Mesendoderm (in vitro differentiated cells): ENCODE measurements at regions not wholly inside any gene's neighbourhood (a gene's known extent, or its start where the extent isn't known, plus 50 kb on each side); places are given as distances from the start of the nearest gene placed in this dataset.

Source experiments
- DNase-seq: peaks from one replicate; pipeline ENCODE4 v3.0.0; 2013
- H2AK5ac ChIP-seq: 2 replicates; pipeline ENCODE4 v1.6.1; 2013; ENCODE audit warnings: low read length, inconsistent platforms
- H2BK120ac ChIP-seq: 2 replicates; pipeline ENCODE4 v1.6.1; 2013; ENCODE audit warnings: low read depth, mild to moderate bottlenecking, low read length, moderate library complexity, mixed read lengths
- H2BK15ac ChIP-seq: replicated peaks from 2 replicates; pipeline ENCODE4 v1.6.1; 2013; ENCODE audit warnings: low read depth, mild to moderate bottlenecking, moderate library complexity
- H2BK5ac ChIP-seq: 2 replicates; pipeline ENCODE4 v1.6.1; 2013; ENCODE audit warnings: low read length, inconsistent platforms
- H3K18ac ChIP-seq: 2 replicates; pipeline ENCODE4 v1.6.1; 2013; ENCODE audit warnings: mild to moderate bottlenecking, low read length, mixed read lengths
- H3K23ac ChIP-seq: one replicate; pipeline ENCODE4 v1.6.1; 2013; ENCODE audit warnings: low read length
- H3K27ac ChIP-seq: 2 replicates; pipeline ENCODE4 v1.5.1; 2013; ENCODE audit warnings: low read depth, mild to moderate bottlenecking, inconsistent platforms, low read length, moderate library complexity
- H3K27me3 ChIP-seq: 2 replicates; pipeline ENCODE4 v1.6.1; 2013; ENCODE audit warnings: low read length, control low read depth, mild to moderate bottlenecking, inconsistent platforms; ENCODE audit not compliant: insufficient read depth, poor library complexity
- H3K36me3 ChIP-seq: 2 replicates; pipeline ENCODE4 v1.6.1; 2013; ENCODE audit warnings: low read length, inconsistent platforms; ENCODE audit not compliant: control insufficient read depth, insufficient read depth
- H3K4ac ChIP-seq: one replicate; pipeline ENCODE4 v1.6.1; 2013; ENCODE audit warnings: low read depth, mild to moderate bottlenecking, low read length, moderate library complexity
- H3K4me1 ChIP-seq: 2 replicates; pipeline ENCODE4 v1.6.1; 2013; ENCODE audit warnings: low read depth, low read length, inconsistent platforms; ENCODE audit not compliant: control insufficient read depth
- H3K4me2 ChIP-seq: 2 replicates; pipeline ENCODE4 v1.6.1; 2013; ENCODE audit warnings: low read length
- H3K4me3 ChIP-seq: 2 replicates; pipeline ENCODE4 v1.5.1; 2013; ENCODE audit warnings: mild to moderate bottlenecking, low read length
- H3K56ac ChIP-seq: one replicate; pipeline ENCODE4 v1.6.1; 2013; ENCODE audit warnings: low read length
- H3K79me1 ChIP-seq: 2 replicates; pipeline ENCODE4 v1.6.1; 2013; ENCODE audit warnings: low read length, inconsistent platforms
- H3K79me2 ChIP-seq: 2 replicates; pipeline ENCODE4 v1.6.1; 2013; ENCODE audit warnings: mild to moderate bottlenecking, low read length; ENCODE audit not compliant: control insufficient read depth, insufficient read depth
- H3K9ac ChIP-seq: 2 replicates; pipeline ENCODE4 v1.6.1; 2013; ENCODE audit warnings: low read length, inconsistent platforms
- H4K5ac ChIP-seq: one replicate; pipeline ENCODE4 v1.6.1; 2013; ENCODE audit warnings: low read length
- H4K8ac ChIP-seq: one replicate; pipeline ENCODE4 v1.6.1; 2013; ENCODE audit warnings: low read depth, mild to moderate bottlenecking, control low read depth, low read length, moderate library complexity
- WGBS: extraction: QIAGEN DNeasy Blood & Tissue Kit; methylation state at CpG from one replicate; pipeline ENCODE4 v1.1.7; 2013; ENCODE audit warnings: low lambda C conversion rate, missing lambda C conversion rate; ENCODE audit not compliant: insufficient coverage; ENCODE audit errors: extremely low coverage; 5-methylcytosine and 5-hydroxymethylcytosine counted together

DNA sequence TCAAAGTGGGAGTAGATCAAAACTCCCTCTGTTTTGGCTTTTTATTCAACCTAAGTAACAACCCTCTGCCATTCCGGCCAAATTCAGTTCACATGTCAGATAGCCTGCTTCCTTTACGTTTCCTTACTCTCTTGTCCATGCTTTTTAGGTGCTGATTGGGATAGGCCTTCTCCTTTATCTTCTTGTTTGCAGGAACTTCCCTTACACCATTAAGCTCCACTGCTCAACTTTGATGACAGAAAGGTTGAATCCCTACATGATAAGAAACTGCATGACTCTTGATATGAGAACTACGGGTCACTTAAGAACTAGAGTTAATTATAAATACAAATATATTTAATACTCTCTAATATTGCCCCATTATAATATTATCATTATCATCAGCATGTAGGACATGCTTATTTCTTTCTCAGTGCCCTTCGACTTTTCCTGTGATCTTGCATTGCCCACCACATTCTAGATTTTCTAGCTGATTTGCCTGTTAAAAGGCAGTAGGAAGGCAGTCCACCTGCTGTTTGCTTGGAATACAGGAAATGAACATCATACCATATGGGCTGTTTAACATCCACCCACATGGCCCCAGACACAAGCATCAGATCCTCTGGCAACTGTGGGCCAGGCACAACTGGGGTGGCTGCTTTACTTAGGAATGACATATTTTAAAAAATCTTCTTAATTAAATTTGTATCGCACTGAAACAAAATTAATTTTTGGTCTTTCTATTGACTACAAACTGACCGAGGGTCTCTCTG is 59.7 kb upstream of the CCDC6 start:
- Histone ChIP-seq H3K36me3 (no peaks in the 10 kb centered on the region), H3K4me2 (no peak overlapping the region), H3K4me1 (peaks cover 6% of the 10 kb centered on the region), H2BK5ac (no peak overlapping the region), H3K27ac (no peak overlapping the region), H2AK5ac (no peak overlapping the region), H4K5ac (peak overlapping the region; percentile 56), H3K18ac (no peak overlapping the region), H3K4me3 (no peak overlapping the region), H3K79me2 (no peaks in the 10 kb centered on the region), H3K9ac (no peak overlapping the region), H3K4ac (no peak overlapping the region), H3K79me1 (no peaks in the 10 kb centered on the region), H3K23ac (no peak overlapping the region), H2BK120ac (no peak overlapping the region), H3K27me3 (no peaks in the 10 kb centered on the region), H3K56ac (peak overlapping the region; percentile 17), H2BK15ac (no peak overlapping the region), H4K8ac (no peak overlapping the region)
- DNase-seq, result peak; percentile 29
- no CpG with 5 or more reads among the region's 6 CpGs for WGBS

DNA sequence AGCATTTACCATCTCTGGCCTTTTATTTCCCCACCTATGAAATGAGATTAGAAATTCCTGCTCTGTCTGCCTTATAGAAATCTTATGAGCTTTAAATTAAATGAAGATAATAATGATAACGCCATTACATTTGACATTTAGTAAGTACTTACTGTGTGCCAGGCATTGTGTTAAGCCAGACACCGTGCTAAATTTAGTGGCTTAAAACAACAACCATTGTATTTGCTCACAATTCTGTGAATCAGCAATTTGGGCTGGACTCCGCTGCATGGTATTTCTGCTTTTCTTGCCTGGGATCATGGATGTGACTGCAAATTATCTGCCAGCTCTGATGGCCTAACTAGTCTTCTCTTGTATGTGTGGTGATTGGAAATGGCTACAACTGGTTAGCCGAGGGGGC is 56.4 kb upstream of the CCDC6 start:
- no peaks in the 10 kb centered on the region for H3K36me3 ChIP-seq
- H4K5ac ChIP-seq, result no peak overlapping the region
- H3K56ac ChIP-seq, result no peak overlapping the region
- peaks cover 6% of the 10 kb centered on the region for H3K4me1 ChIP-seq
- H3K79me1 ChIP-seq, result no peaks in the 10 kb centered on the region
- H2AK5ac ChIP-seq, result no peak overlapping the region
- WGBS, result no CpG with 5 or more reads among the region's 4 CpGs
- H2BK15ac ChIP-seq, result no peak overlapping the region
- H3K4me3 ChIP-seq, result no peak overlapping the region
- H2BK5ac ChIP-seq, result no peak overlapping the region
- H3K18ac ChIP-seq, result no peak overlapping the region
- no peak overlapping the region for H3K23ac ChIP-seq
- H3K4me2 ChIP-seq, result no peak overlapping the region
- H4K8ac ChIP-seq, result no peak overlapping the region
- H3K79me2 ChIP-seq, result no peaks in the 10 kb centered on the region
- no peak for DNase-seq
- no peak overlapping the region for H3K27ac ChIP-seq
- no peak overlapping the region for H2BK120ac ChIP-seq
- no peak overlapping the region for H3K9ac ChIP-seq
- H3K27me3 ChIP-seq, result no peaks in the 10 kb centered on the region
- no peak overlapping the region for H3K4ac ChIP-seq

DNA sequence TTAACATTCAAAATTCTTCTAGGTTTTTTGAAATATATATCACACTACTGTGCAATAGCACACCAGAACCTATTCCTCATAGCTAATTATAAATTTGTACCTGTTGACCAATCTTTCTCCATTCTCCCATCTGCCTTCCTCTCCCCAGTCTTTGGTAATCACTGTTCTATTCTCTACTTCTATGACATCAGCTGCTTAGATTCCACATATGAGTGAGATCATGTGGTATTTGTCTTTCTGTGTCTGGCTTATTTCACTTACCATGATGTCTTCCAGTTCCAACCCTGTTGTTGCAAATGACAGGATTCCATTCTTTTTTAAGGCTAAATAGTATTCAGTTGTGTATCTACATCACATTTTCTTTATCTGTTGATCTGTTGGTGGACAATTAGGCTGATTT is 54.4 kb upstream of the CCDC6 start:
- H2BK5ac ChIP-seq, result no peak overlapping the region
- no peaks in the 10 kb centered on the region for H3K36me3 ChIP-seq
- H3K4me2 ChIP-seq, result no peak overlapping the region
- H3K79me1 ChIP-seq, result no peaks in the 10 kb centered on the region
- no peaks in the 10 kb centered on the region for H3K79me2 ChIP-seq
- H2AK5ac ChIP-seq, result no peak overlapping the region
- H3K23ac ChIP-seq, result no peak overlapping the region
- no peak overlapping the region for H3K4ac ChIP-seq
- no peak for DNase-seq
- peaks cover 4% of the 10 kb centered on the region for H3K4me1 ChIP-seq
- H3K9ac ChIP-seq, result no peak overlapping the region
- H3K27ac ChIP-seq, result no peak overlapping the region
- no peak overlapping the region for H2BK15ac ChIP-seq
- no peak overlapping the region for H2BK120ac ChIP-seq
- H4K8ac ChIP-seq, result no peak overlapping the region
- H3K56ac ChIP-seq, result no peak overlapping the region
- H3K27me3 ChIP-seq, result no peaks in the 10 kb centered on the region
- H4K5ac ChIP-seq, result no peak overlapping the region
- H3K18ac ChIP-seq, result no peak overlapping the region
- H3K4me3 ChIP-seq, result no peak overlapping the region

DNA sequence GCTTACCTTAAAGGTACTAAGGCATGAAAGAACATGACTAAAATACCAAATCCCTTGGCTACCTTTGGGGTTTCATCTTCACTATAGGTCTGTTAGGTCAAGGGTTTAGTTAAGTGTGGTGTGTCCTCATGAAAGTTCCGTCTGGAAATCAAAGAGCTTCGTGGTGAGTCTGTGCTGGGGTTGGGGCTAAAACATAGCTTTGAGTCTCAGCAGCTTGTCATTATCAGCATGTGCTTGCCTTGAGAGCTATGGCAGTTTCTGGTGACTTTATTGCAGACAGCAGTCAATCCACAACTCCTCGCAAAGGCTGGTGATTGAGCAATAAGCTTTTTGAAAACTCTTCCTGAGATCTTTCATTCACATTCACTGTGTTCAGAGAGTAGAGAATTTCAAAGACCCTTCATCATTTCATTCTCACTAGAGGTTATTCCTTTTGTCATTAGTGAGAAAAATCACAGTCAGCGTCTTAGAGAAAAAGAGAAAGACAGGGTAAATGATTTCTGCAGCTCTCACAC is 53.2 kb upstream of the CCDC6 start:
- H3K79me2 ChIP-seq, result no peaks in the 10 kb centered on the region
- no peak overlapping the region for H3K4me2 ChIP-seq
- H3K4me3 ChIP-seq, result no peak overlapping the region
- no peak overlapping the region for H3K4ac ChIP-seq
- H2BK5ac ChIP-seq, result no peak overlapping the region
- H2BK120ac ChIP-seq, result no peak overlapping the region
- no peaks in the 10 kb centered on the region for H3K27me3 ChIP-seq
- H3K79me1 ChIP-seq, result no peaks in the 10 kb centered on the region
- no peak overlapping the region for H3K23ac ChIP-seq
- H3K9ac ChIP-seq, result no peak overlapping the region
- WGBS, result no CpG with 5 or more reads among the region's 4 CpGs
- no peak overlapping the region for H3K18ac ChIP-seq
- no peaks in the 10 kb centered on the region for H3K4me1 ChIP-seq
- no peak overlapping the region for H4K8ac ChIP-seq
- H2AK5ac ChIP-seq, result no peak overlapping the region
- H4K5ac ChIP-seq, result no peak overlapping the region
- H2BK15ac ChIP-seq, result no peak overlapping the region
- H3K36me3 ChIP-seq, result no peaks in the 10 kb centered on the region
- no peak overlapping the region for H3K56ac ChIP-seq
- H3K27ac ChIP-seq, result no peak overlapping the region
- DNase-seq, result no peak

DNA sequence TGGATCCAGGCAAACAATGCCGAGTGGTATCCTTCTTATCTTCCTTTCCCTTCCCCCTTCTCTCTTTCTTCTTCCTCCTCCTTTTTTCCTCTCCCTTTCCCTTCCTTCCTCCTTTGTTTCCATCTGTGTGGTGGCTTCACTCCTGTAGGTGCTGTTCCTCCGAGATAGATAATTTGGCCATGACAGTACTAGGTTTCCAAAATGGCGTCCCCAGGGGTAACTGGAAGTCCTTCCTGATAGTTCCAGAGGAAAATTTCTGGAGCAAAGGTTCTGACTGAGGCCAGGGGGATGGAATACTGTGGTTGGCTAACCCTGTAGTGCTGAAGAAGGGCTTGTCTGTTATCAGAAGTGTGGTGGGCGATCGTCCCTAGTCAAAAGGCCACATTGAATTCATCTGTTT is 52.5 kb upstream of the CCDC6 start:
- Histone ChIP-seq H3K4me3 (no peak overlapping the region), H2AK5ac (no peak overlapping the region), H3K4me1 (no peaks in the 10 kb centered on the region), H3K9ac (no peak overlapping the region), H3K4ac (no peak overlapping the region), H3K27ac (no peak overlapping the region), H3K36me3 (no peaks in the 10 kb centered on the region), H3K56ac (no peak overlapping the region), H3K23ac (no peak overlapping the region), H3K27me3 (no peaks in the 10 kb centered on the region), H2BK5ac (no peak overlapping the region), H3K79me2 (no peaks in the 10 kb centered on the region), H4K8ac (no peak overlapping the region), H3K18ac (no peak overlapping the region), H2BK120ac (no peak overlapping the region), H4K5ac (no peak overlapping the region), H2BK15ac (no peak overlapping the region), H3K79me1 (no peaks in the 10 kb centered on the region), H3K4me2 (no peak overlapping the region)
- DNase-seq, result no peak
- no CpG with 5 or more reads among the region's 5 CpGs for WGBS

DNA sequence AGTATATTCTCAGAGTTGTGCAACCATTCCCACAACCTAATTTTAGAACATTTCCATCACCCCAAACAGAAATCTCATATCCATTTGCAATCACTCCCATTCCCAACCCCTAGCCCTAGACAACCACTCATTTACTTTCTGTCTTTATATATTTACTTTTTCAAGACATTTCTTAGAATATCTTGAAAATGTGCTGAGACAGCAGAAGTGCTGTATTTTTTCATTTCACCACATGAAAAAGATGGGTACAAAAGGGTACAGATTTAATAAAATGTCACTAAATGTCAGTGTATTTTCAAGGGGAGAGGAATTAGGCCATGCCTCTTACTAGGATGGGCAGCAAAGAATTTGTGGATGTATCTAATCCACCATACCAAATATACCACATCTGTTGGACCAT is 51.6 kb upstream of the CCDC6 start:
- no peak for DNase-seq
- no peak overlapping the region for H3K4me3 ChIP-seq
- H3K23ac ChIP-seq, result no peak overlapping the region
- no peak overlapping the region for H4K5ac ChIP-seq
- H2AK5ac ChIP-seq, result no peak overlapping the region
- no peaks in the 10 kb centered on the region for H3K4me1 ChIP-seq
- H3K27me3 ChIP-seq, result no peaks in the 10 kb centered on the region
- H3K4ac ChIP-seq, result no peak overlapping the region
- H3K36me3 ChIP-seq, result no peaks in the 10 kb centered on the region
- H4K8ac ChIP-seq, result no peak overlapping the region
- H3K4me2 ChIP-seq, result no peak overlapping the region
- no peak overlapping the region for H2BK15ac ChIP-seq
- no peak overlapping the region for H3K56ac ChIP-seq
- H3K27ac ChIP-seq, result no peak overlapping the region
- H2BK5ac ChIP-seq, result no peak overlapping the region
- no peak overlapping the region for H3K9ac ChIP-seq
- no peaks in the 10 kb centered on the region for H3K79me2 ChIP-seq
- no peak overlapping the region for H2BK120ac ChIP-seq
- H3K79me1 ChIP-seq, result no peaks in the 10 kb centered on the region
- H3K18ac ChIP-seq, result no peak overlapping the region
